HUES48 (cell line): ENCODE measurements at regions not wholly inside any gene's neighbourhood (a gene's known extent, or its start where the extent isn't known, plus 50 kb on each side); places are given as distances from the start of the nearest gene placed in this dataset.

Experiments
- H3K27ac ChIP-seq: one replicate; pipeline ENCODE4 v1.7.0; 2013; ENCODE audit warnings: low read depth, low read length, inconsistent platforms
- H3K27me3 ChIP-seq: 2 replicates; pipeline ENCODE4 v1.6.1; 2013; ENCODE audit warnings: mild to moderate bottlenecking, low read length; ENCODE audit not compliant: control insufficient read depth, insufficient read depth
- H3K36me3 ChIP-seq: 2 replicates; pipeline ENCODE4 v1.6.1; 2013; ENCODE audit warnings: low read length; ENCODE audit not compliant: control insufficient read depth, insufficient read depth
- H3K4me1 ChIP-seq: 2 replicates; pipeline ENCODE4 v1.6.1; 2013; ENCODE audit warnings: mild to moderate bottlenecking, low read length; ENCODE audit not compliant: control insufficient read depth, insufficient read depth
- H3K4me3 ChIP-seq: 2 replicates; pipeline ENCODE4 v1.5.1; 2013; ENCODE audit warnings: mild to moderate bottlenecking, low read depth, low read length
- H3K9ac ChIP-seq: 2 replicates; pipeline ENCODE4 v1.6.1; 2013; ENCODE audit warnings: mild to moderate bottlenecking, low read depth, low read length, moderate library complexity
- H3K9me3 ChIP-seq: 2 replicates; pipeline ENCODE4 v1.6.1; 2013; ENCODE audit warnings: low read length; ENCODE audit not compliant: control insufficient read depth, insufficient read depth

- Histone ChIP-seq H3K27me3 (no peaks in the 10 kb centered on the region), H3K4me3 (no peak overlapping the region), H3K4me1 (no peaks in the 10 kb centered on the region), H3K27ac (no peak overlapping the region), H3K36me3 (no peaks in the 10 kb centered on the region), H3K9ac (no peak overlapping the region), H3K9me3 (no peaks in the 10 kb centered on the region)
Observed at GRCh38 chr7:120215654-120216053, 57.3 kb upstream of the KCND2 start.

DNA sequence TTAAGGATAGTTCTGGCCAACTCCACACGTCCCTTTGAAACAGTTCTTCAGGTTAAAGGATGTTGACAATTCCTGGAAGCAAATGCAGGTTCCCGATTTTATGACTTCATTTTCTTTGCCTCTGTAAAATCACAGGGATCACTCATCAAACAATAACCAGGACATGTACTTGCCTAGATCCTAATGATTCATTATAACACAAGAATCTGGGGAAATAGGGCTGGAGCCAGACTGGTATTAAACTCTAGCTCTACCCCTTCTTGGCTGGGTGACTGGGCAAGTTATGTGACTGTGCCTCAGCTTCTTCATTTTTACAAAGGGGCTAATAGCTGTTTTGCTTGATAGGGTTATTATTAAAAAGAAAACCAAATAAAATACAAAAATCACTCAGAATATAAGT, 56.0 kb upstream of the KCND2 start:
- Histone ChIP-seq H3K27me3 (no peaks in the 10 kb centered on the region), H3K9me3 (no peaks in the 10 kb centered on the region), H3K27ac (no peak overlapping the region), H3K4me3 (no peak overlapping the region), H3K9ac (no peak overlapping the region), H3K36me3 (no peaks in the 10 kb centered on the region), H3K4me1 (no peaks in the 10 kb centered on the region)

DNA sequence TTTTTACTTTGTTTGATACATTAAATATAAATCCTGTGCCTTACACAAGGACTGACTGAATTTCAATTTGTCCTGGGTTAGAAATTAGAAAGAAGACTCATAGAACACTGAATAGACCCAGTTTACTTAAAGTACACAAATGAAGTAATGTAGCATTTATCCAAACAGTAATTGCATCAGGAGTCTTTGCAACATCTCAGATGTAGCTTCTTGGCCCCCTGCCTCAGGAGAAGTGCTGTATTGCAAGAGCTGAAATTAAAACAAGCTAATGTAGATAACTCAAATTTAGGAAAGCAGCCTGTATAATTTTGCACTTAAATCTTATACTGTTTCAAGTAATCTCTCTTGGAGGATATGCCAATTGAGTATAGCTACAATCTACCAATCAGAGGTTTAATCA, 54.3 kb upstream of the KCND2 start:
- H3K4me1 ChIP-seq: no peaks in the 10 kb centered on the region
- no peaks in the 10 kb centered on the region for H3K9me3 ChIP-seq
- H3K4me3 ChIP-seq: no peak overlapping the region
- H3K27ac ChIP-seq: no peak overlapping the region
- H3K36me3 ChIP-seq: no peaks in the 10 kb centered on the region
- no peak overlapping the region for H3K9ac ChIP-seq
- H3K27me3 ChIP-seq: no peaks in the 10 kb centered on the region

- Histone ChIP-seq H3K9ac (no peak overlapping the region), H3K36me3 (no peaks in the 10 kb centered on the region), H3K4me1 (no peaks in the 10 kb centered on the region), H3K9me3 (no peaks in the 10 kb centered on the region), H3K27ac (no peak overlapping the region), H3K4me3 (no peak overlapping the region), H3K27me3 (no peaks in the 10 kb centered on the region)
Observed at GRCh38 chr7:120221666-120222065, 51.3 kb upstream of the KCND2 start.
